Sigmoid colon (tissue), 3 donors: ENCODE measurements at regions not wholly inside any gene's neighbourhood (a gene's known extent, or its start where the extent isn't known, plus 50 kb on each side); places are given as distances from the start of the nearest gene placed in this dataset.

Source experiments
- POLR2A ChIP-seq, 2 donors: fragments of 450-650 bp; IDR thresholded peaks; one replicate each; pipeline ENCODE4 v1.6.1; 2016; ENCODE audit warnings: antibody characterized with exemption in 2 of 2, mild to moderate bottlenecking in 2 of 2, moderate library complexity in 2 of 2
- TF ChIP-seq, protein P1 (sequence below), 4 experiments: fragments of 450-650 bp in 3 of 4; fragments of 200-600 bp in 1 of 4; IDR thresholded peaks; one replicate each; pipeline ENCODE4 v1.5.1; 2016 to 2019; ENCODE audit warnings: antibody characterized with exemption in 4 of 4, mild to moderate bottlenecking in 3 of 4, moderate library complexity in 2 of 4

DNA sequence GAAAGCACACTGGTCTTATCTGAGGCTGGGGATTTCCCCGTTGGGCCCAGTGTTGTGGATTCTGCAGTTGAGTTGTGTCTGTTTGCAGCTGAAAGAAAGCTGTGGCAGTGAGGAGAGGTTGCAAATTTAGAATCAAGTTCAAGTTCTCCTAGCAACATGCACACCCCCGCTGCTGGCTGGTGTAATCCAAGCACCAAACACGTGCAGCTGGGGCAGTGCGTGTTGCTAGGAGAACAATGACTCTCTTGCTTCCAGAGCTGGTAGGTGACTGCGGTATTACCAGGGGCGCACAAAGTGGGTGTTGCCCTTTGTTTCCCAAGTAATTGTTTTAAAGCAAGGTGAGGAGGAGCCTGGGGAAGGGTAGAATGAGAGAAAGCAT is 91.5 kb downstream of the IER5 start:
- no peak for TF ChIP-seq POLR2A (IDR thresholded peaks at IDR 0.05)
- TF ChIP-seq, protein P1, sequence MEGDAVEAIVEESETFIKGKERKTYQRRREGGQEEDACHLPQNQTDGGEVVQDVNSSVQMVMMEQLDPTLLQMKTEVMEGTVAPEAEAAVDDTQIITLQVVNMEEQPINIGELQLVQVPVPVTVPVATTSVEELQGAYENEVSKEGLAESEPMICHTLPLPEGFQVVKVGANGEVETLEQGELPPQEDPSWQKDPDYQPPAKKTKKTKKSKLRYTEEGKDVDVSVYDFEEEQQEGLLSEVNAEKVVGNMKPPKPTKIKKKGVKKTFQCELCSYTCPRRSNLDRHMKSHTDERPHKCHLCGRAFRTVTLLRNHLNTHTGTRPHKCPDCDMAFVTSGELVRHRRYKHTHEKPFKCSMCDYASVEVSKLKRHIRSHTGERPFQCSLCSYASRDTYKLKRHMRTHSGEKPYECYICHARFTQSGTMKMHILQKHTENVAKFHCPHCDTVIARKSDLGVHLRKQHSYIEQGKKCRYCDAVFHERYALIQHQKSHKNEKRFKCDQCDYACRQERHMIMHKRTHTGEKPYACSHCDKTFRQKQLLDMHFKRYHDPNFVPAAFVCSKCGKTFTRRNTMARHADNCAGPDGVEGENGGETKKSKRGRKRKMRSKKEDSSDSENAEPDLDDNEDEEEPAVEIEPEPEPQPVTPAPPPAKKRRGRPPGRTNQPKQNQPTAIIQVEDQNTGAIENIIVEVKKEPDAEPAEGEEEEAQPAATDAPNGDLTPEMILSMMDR (IDR thresholded peaks at IDR 0.05): no peak
